Stimulated activated CD4-positive, alpha-beta T cell treated with anti-CD3 and anti-CD28 coated beads, Interleukin-4, amount 100 ng/mL, for 48 hours (primary cell): ENCODE measurements at regions not wholly inside any gene's neighbourhood (a gene's known extent, or its start where the extent isn't known, plus 50 kb on each side); places are given as distances from the start of the nearest gene placed in this dataset.
"Not testable (repeated sequence)": the region's sequence is repeated elsewhere in the genome, so short reads cannot be mapped to it uniquely, and the experiment has no call there.

ENCODE experiments used
- DNase-seq, 2 donors: peaks; one replicate each; pipeline ENCODE4 v3.0.0-alpha.2; 2020; ENCODE audit warnings: low read depth in 2 of 2

GRCh38 chr11:81578571-81578970, 1155.1 kb downstream of the FAM181B start:
- DNase-seq = no peak

DNA sequence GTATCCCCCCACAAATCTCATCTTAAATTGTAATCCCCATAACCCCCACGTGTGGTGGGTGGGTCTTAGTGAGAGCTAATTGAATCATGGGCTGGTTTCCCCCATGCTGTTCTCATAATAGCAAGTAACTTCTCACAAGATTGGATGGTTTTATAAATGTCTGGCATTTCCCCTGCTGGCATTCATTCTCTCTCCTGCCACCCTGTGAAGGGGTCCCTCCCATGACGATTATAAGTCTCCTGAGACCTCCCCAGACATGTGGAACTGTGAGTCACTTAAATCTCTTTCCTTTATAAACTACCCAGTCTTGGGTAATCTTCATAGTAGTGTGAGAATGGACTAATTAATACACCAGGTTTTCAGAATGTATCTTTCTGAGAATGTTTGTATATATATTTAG, 1159.4 kb downstream of the FAM181B start:
- no peak for DNase-seq

GRCh38 chr11:81573367-81573766, 1160.3 kb downstream of the FAM181B start:
- no peak for DNase-seq

- DNase-seq = no peak
These were observed 1163.0 kb downstream of the FAM181B start for GRCh38 chr11:81570669-81571068.

GRCh38 chr11:81569999-81570398, 1163.7 kb downstream of the FAM181B start:
- DNase-seq = no peak

DNA sequence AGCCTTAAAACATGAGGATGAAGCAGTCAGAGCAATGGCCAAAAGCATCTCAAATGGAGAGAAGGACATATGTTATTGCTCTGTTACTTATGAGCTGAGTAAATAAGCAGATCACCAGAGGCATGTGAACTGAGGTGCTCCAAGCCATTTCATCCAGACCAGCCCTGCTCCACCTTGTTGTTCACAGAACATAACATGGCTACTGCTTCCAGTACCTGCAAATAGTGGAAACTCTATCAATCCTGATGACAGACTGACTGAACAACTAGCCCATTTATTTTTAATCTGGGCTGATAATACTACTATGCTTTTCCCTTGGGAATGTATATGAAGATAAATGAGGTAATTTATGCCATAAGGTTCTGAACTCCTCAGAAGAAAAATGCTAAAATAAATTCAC, 1164.7 kb downstream of the FAM181B start:
- DNase-seq = no peak

DNA sequence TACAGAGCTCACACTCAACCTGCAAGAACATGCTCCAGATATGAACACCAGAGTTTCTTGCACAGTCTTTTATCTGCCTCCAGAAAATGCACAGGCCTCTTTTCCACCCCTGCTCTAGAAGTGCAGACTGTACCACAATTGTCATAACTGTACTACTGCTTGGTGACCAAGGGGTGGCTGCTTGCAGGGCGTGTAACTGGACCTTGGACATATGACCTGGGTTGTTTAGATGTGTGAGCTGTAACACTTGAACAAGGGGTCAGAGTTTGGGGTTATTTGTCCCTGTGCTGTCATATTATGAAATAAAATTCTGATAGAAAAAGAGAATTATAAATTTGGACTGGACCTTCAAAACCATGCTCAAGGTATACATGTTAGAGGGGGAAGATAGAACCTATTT, 1185.5 kb downstream of the FAM181B start:
- no peak for DNase-seq

- not testable (repeated sequence) for DNase-seq
These were observed 1193.9 kb downstream of the FAM181B start for GRCh38 chr11:81539806-81540205.

GRCh38 chr11:81515566-81515965, 1218.1 kb downstream of the FAM181B start:
- no peak for DNase-seq

DNA sequence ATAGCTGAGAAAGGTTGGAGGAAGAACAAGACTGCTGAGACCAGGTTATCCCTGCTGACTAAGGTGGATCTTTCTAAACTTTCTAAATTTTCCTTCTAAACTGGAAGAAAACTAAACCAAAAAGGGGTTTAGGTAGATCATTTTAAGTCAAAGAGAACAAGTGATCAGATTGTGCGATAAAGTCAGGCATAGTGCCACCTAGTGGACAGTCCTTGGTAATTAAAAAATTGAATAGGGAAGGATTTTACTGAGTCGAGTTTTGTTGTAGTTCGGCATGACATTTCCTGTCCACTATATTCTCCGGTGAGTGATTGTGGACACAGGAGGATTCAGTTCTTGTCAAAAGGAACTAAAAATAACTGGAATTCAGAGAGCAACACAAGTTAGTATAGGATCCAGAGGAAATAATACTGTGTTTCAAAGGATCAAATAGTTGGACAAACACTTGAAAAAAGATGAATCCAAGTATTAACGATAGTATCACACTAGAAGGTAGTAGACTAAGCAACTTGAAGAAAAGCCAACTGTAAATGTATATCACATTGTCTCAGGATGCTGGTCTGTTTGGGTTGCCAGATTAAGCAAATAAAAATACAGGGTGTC, 1236.4 kb downstream of the FAM181B start:
- DNase-seq = no peak

GRCh38 chr11:81496601-81497000, 1237.1 kb downstream of the FAM181B start:
- no peak for DNase-seq

DNA sequence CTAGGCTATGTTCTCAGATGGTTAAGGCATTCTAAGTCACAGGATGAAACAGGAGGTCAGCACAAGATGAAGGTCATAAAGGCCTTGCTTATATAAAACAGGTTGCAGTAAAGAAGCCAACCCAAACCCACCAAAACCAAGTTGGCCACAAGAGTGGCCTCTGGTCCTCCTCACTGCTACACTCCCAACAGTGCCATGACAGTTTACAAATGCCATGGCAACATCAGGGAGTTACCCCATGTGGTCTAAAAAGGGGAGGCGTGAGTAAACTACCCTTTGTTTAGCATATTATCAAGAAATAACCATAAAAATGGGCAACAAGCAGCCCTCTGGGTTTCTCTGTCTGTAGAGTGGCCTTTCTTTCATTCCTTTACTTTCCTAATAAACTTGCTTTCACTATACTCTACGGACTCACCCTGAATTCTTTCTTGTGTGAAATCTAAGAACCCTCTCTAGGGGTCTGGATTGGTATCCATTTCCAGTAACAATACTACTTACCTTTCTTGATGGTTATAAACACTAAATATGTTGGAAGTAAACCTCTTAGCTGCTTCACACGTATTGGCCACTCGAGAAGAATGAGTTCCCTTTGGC, 1237.9 kb downstream of the FAM181B start:
- DNase-seq = no peak

- no peak for DNase-seq
These were observed 1239.2 kb downstream of the FAM181B start for GRCh38 chr11:81494431-81494830.

- no peak for DNase-seq
These were observed 1240.7 kb downstream of the FAM181B start for GRCh38 chr11:81492923-81493445.

DNA sequence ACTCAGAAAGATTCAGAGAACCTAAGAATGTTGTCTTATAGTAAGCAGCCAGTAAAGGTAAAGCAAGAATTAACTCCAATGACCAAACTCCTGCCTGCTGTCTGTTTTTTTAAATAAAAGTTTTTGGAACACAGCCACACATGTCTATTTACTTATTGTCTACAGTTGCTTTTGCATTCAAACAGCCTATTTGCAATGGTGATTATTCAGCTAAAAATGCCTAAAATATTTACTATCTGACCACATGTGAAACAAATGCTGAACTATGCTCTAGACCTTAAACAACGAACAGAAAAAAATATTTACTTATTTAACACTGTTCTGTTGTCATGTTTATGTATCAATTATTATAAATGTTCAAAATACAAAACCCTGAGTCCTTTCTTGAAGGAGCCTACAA, 1246.6 kb downstream of the FAM181B start:
- no peak for DNase-seq

- no peak for DNase-seq
These were observed 1249.5 kb downstream of the FAM181B start for GRCh38 chr11:81484196-81484595.

DNA sequence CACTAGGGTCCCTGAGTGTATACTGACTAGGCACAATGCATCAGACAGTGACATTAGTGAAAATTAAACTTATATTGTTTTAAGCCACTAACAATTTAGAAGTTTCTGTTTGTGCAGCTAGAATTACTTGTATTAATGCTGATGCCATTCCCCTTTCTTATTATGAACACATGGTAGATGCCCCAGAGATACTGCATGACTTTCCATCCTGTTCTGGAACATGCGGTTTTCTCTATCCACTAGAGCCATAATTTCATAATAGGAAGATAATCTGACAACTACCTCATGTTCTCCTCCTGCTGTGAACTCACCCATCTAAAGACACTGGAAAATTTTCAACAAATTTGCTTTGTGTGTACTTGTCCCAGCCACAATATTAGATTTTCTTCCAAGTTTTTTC, 1256.4 kb downstream of the FAM181B start:
- DNase-seq = no peak

GRCh38 chr11:81476345-81476744, 1257.3 kb downstream of the FAM181B start:
- DNase-seq = no peak

GRCh38 chr11:81472646-81473045, 1261.0 kb downstream of the FAM181B start:
- no peak for DNase-seq

DNA sequence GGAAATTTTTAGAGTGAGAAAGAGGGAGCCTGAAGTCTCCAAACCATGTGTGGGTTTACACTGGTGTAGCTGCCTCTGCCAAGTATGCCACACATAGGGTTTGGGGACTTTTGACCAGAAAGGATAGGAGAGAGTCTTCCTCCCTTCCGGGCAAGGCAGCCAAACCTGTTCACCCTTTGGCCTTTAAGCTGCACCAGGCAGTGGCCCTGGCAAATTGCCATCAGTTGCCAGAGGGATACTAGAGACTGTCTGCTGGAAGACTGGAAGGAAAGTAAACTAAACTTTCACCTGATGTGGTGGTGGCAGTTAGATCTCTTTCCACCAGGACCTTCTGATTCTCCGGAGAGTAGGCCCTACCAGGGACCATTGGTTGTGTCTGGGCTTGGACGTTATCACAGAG, 1263.2 kb downstream of the FAM181B start:
- DNase-seq = no peak

DNA sequence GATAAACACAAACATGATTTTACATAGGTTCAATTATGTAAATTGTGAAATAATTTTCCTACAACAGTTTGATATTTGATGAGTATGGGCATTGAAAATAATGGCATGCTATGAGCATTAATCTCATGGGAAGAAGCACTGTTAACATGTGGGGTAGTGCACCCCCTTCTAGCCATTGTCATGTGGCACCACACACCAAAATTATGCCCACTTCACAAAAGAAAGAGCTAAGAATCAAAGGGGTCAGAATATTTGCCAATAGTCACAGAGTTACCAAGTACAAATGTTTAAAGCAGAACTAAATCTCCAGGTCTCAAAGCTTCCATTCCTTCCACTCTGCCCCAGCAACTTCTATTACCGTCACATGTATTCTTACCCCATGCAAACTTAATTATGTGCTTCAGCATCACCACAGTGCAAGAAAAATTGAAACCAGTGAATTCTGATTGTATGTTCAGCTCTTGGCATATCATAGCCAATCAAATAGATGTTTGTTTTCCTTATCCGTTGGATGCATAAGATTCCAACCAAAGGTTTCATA, 1273.8 kb downstream of the FAM181B start:
- DNase-seq = no peak

DNA sequence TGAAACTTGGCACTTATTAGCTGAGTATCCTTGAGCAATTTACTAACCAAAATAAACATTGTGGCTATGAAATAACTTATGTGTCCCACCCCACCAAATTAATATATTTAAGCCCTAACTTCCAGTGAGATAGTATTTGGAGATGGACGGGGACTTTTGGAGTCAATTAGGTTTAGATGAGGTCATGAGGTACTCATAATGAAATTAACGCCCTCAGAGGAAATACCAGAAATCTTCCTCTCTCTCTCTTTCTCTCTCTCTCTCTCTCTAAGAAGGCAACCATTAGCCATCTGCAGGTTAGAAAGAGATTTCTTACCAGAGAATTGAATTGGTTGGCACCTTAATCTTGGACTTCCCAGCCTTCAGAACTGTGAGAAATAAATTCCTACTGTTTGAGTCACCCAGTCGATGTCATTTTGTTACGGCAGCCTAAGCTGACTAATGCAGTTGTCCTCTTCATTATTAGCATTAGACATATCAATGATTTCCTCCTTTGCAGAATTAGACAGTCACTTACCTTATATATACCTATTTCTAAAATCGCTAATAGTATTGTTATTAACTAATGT, 1284.0 kb downstream of the FAM181B start:
- no peak for DNase-seq

GRCh38 chr11:81444297-81444696, 1289.4 kb downstream of the FAM181B start:
- no peak for DNase-seq
